H9 (cell line): ENCODE measurements at regions not wholly inside any gene's neighbourhood (a gene's known extent, or its start where the extent isn't known, plus 50 kb on each side); places are given as distances from the start of the nearest gene placed in this dataset.

Experiments used
- DNase-seq: peaks from one replicate; pipeline ENCODE4 v3.0.0-alpha.2; 2017
- H2AFZ ChIP-seq: one replicate; pipeline ENCODE4 v1.6.1; 2013; ENCODE audit warnings: mild to moderate bottlenecking, low read length, control low read depth, moderate library complexity
- H2AK5ac ChIP-seq: 2 replicates; pipeline ENCODE4 v1.6.1; 2013; ENCODE audit warnings: low read length, control low read depth, mixed read lengths; ENCODE audit not compliant: insufficient read length
- H2BK120ac ChIP-seq: one replicate; pipeline ENCODE4 v1.6.1; 2013; ENCODE audit warnings: low read depth, mild to moderate bottlenecking, low read length, control low read depth, inconsistent platforms; ENCODE audit not compliant: poor library complexity, severe bottlenecking
- H2BK12ac ChIP-seq: 2 replicates; pipeline ENCODE4 v1.6.1; 2013; ENCODE audit warnings: low read length, control low read depth, mixed read lengths, low read depth; ENCODE audit not compliant: insufficient read length
- H2BK15ac ChIP-seq: 2 replicates; pipeline ENCODE4 v1.6.1; 2013; ENCODE audit warnings: low read depth, low read length, control low read depth
- H2BK20ac ChIP-seq: one replicate; pipeline ENCODE4 v1.6.1; 2013; ENCODE audit warnings: low read depth, mild to moderate bottlenecking, low read length, control low read depth, inconsistent platforms; ENCODE audit not compliant: poor library complexity, severe bottlenecking
- H2BK5ac ChIP-seq: 2 replicates; pipeline ENCODE4 v1.6.1; 2013; ENCODE audit warnings: low read length, control low read depth, mixed read lengths; ENCODE audit not compliant: insufficient read length
- H3K14ac ChIP-seq: 2 replicates; pipeline ENCODE4 v1.6.1; 2013; ENCODE audit warnings: low read length, control low read depth; ENCODE audit not compliant: insufficient read depth
- H3K18ac ChIP-seq: 2 replicates; pipeline ENCODE4 v1.6.1; 2013; ENCODE audit warnings: low read depth, mild to moderate bottlenecking, mixed read lengths, low read length, control low read depth; ENCODE audit not compliant: insufficient read length
- H3K23ac ChIP-seq: 2 replicates; pipeline ENCODE4 v1.6.1; 2013; ENCODE audit warnings: low read length, control low read depth, mixed read lengths, low read depth; ENCODE audit not compliant: insufficient read length
- H3K23me2 ChIP-seq: 2 replicates; pipeline ENCODE4 v1.6.1; 2013; ENCODE audit warnings: low read depth, mild to moderate bottlenecking, mixed read lengths, low read length, control low read depth; ENCODE audit not compliant: insufficient read length, poor library complexity, severe bottlenecking
- H3K27ac ChIP-seq: 2 replicates; pipeline ENCODE4 v1.5.1; 2013; ENCODE audit warnings: low read length, control low read depth, mixed read lengths, low read depth; ENCODE audit not compliant: insufficient read length
- H3K27me3 ChIP-seq: 2 replicates; pipeline ENCODE4 v1.6.1; 2013; ENCODE audit warnings: low read length, control low read depth, inconsistent platforms; ENCODE audit not compliant: insufficient read depth
- H3K4ac ChIP-seq: 2 replicates; pipeline ENCODE4 v1.6.1; 2013; ENCODE audit warnings: low read depth, mild to moderate bottlenecking, control low read depth, inconsistent platforms, low read length, moderate library complexity
- H3K4me1 ChIP-seq: 2 replicates; pipeline ENCODE4 v1.6.1; 2013; ENCODE audit warnings: low read length, control low read depth, inconsistent platforms; ENCODE audit not compliant: insufficient read depth
- H3K4me2 ChIP-seq: 2 replicates; pipeline ENCODE4 v1.6.1; 2013; ENCODE audit warnings: low read length, control low read depth, mixed read lengths; ENCODE audit not compliant: insufficient read length, insufficient read depth
- H3K56ac ChIP-seq: 2 replicates; pipeline ENCODE4 v1.6.1; 2013; ENCODE audit warnings: low read depth, mild to moderate bottlenecking, mixed read lengths, low read length, control low read depth; ENCODE audit not compliant: insufficient read length
- H3K79me1 ChIP-seq: 2 replicates; pipeline ENCODE4 v1.6.1; 2013; ENCODE audit warnings: low read depth, mild to moderate bottlenecking, moderate library complexity, low read length, control low read depth, inconsistent platforms; ENCODE audit not compliant: insufficient read depth, poor library complexity, severe bottlenecking
- H3K79me2 ChIP-seq: 2 replicates; pipeline ENCODE4 v1.6.1; 2013; ENCODE audit warnings: low read length, control low read depth, inconsistent platforms; ENCODE audit not compliant: insufficient read depth
- H3K9ac ChIP-seq: 2 replicates; pipeline ENCODE4 v1.6.1; 2013; ENCODE audit warnings: low read length, control low read depth, mixed read lengths; ENCODE audit not compliant: insufficient read length; ENCODE audit errors: extremely low read depth
- H3K9me3 ChIP-seq: one replicate; pipeline ENCODE4 v1.6.1; 2013; ENCODE audit warnings: low read depth, low read length, inconsistent platforms; ENCODE audit not compliant: control insufficient read depth
- H3T11ph ChIP-seq: one replicate; pipeline ENCODE4 v1.6.1; 2013; ENCODE audit warnings: mild to moderate bottlenecking, low read length, control low read depth, inconsistent platforms
- H4K20me1 ChIP-seq: one replicate; pipeline ENCODE4 v1.6.1; 2013; ENCODE audit not compliant: control insufficient read depth, insufficient read length, insufficient read depth
- H4K5ac ChIP-seq: 2 replicates; pipeline ENCODE4 v1.6.1; 2013; ENCODE audit warnings: low read depth, mild to moderate bottlenecking, mixed read lengths, low read length, control low read depth; ENCODE audit not compliant: insufficient read length
- H4K8ac ChIP-seq: replicated peaks from 2 replicates; pipeline ENCODE4 v1.6.1; 2013; ENCODE audit warnings: low read length, control low read depth, mixed read lengths, low read depth; ENCODE audit not compliant: insufficient read length
- H4K91ac ChIP-seq: 2 replicates; pipeline ENCODE4 v1.6.1; 2013; ENCODE audit warnings: low read depth, mild to moderate bottlenecking, moderate library complexity, mixed read lengths, low read length, control low read depth; ENCODE audit not compliant: insufficient read length
- H3K27ac Mint-ChIP-seq, 3 experiments: 2 replicates in 2 of 3; 3 replicates in 1 of 3; pipeline ENCODE4 v1.8.0; 2020 to 2021; ENCODE audit warnings: mixed read lengths in 3 of 3, mild to moderate bottlenecking in 1 of 3, moderate library complexity in 1 of 3
- H3K27me3 Mint-ChIP-seq: 2 replicates; pipeline ENCODE4 v1.8.0; 2021; ENCODE audit warnings: low read depth, mild to moderate bottlenecking, moderate library complexity, mixed read lengths
- H3K36me3 Mint-ChIP-seq, 3 experiments: 2 replicates in 2 of 3; 3 replicates in 1 of 3; pipeline ENCODE4 v1.8.0; 2020 to 2021; ENCODE audit warnings: low read depth in 3 of 3, mixed read lengths in 3 of 3; ENCODE audit not compliant: insufficient read depth in 1 of 3
- H3K4me1 Mint-ChIP-seq, 2 experiments: 2 replicates each; pipeline ENCODE4 v1.8.0; 2020; ENCODE audit warnings: mixed read lengths in 2 of 2
- H3K4me3 Mint-ChIP-seq, 2 experiments: 2 replicates in 1 of 2; 3 replicates in 1 of 2; pipeline ENCODE4 v1.8.0; 2020 to 2021; ENCODE audit warnings: mild to moderate bottlenecking in 2 of 2, mixed read lengths in 2 of 2, moderate library complexity in 1 of 2
- H3K9me3 Mint-ChIP-seq, 2 experiments: 2 replicates in 1 of 2; 3 replicates in 1 of 2; pipeline ENCODE4 v1.8.0; 2020; ENCODE audit warnings: mild to moderate bottlenecking in 2 of 2, mixed read lengths in 2 of 2, moderate library complexity in 1 of 2
- CTCF ChIP-seq: fragments of 200-600 bp; sonication (generic); conservative IDR thresholded peaks from 3 replicates; pipeline ENCODE4 v1.8.0; 2021; ENCODE audit warnings: antibody characterized with exemption, mild to moderate bottlenecking
- WGBS: extraction: QIAGEN DNeasy Blood & Tissue Kit; methylation state at CpG from one replicate; pipeline ENCODE4 v1.1.7; 2013; ENCODE audit warnings: missing lambda C conversion rate, low lambda C conversion rate, mixed read lengths; ENCODE audit not compliant: insufficient read length; ENCODE audit errors: extremely low coverage; 5-methylcytosine and 5-hydroxymethylcytosine counted together

DNA sequence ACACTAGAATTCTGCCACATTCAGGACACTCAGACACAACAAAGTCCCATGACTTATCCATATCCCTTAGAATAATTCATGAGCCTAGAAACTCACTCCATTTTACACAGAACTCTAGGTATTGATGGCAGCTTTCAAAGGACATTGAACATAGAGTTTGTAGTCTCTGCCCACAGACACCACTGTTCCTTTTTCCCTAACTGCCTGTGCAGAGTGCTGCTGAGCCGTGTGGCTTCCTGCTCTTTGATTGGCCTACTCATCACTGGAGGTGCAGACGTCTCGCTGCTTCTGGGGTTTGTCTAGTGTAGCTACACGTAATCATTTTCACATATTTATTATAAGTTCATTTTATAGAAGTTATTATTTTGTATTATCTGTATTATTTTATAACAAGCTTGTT, 407.6 kb downstream of the PREX1 start:
- H3K27ac ChIP-seq, result no peak overlapping the region
- H3K56ac ChIP-seq, result no peak overlapping the region
- H3K79me2 ChIP-seq, result no peaks in the 10 kb centered on the region
- Mint-ChIP-seq H3K27ac (no peak overlapping the region), H3K36me3 (no peaks in the 10 kb centered on the region), H3K4me3 (no peak overlapping the region), H3K4me1 (peaks cover 4 to 7% of the 10 kb centered on the region in 2 experiments), H3K27me3 (no peaks in the 10 kb centered on the region), H3K9me3 (no peaks in the 10 kb centered on the region)
- H2AK5ac ChIP-seq, result no peak overlapping the region
- no peak overlapping the region for H4K8ac ChIP-seq
- no peaks in the 10 kb centered on the region for H3K23me2 ChIP-seq
- no peaks in the 10 kb centered on the region for H3K27me3 ChIP-seq
- no peak overlapping the region for H3T11ph ChIP-seq
- no peak overlapping the region for H4K5ac ChIP-seq
- H3K23ac ChIP-seq, result no peak overlapping the region
- no peaks in the 10 kb centered on the region for H3K4me1 ChIP-seq
- no peak overlapping the region for H3K14ac ChIP-seq
- H4K20me1 ChIP-seq, result no peaks in the 10 kb centered on the region
- H2BK120ac ChIP-seq, result no peak overlapping the region
- no peak overlapping the region for H3K18ac ChIP-seq
- H3K79me1 ChIP-seq, result no peaks in the 10 kb centered on the region
- no peak overlapping the region for H3K9ac ChIP-seq
- no peak overlapping the region for H3K4ac ChIP-seq
- no peak for DNase-seq
- H2BK15ac ChIP-seq, result no peak overlapping the region
- no peak overlapping the region for H2BK20ac ChIP-seq
- no peak overlapping the region for H2BK5ac ChIP-seq
- TF ChIP-seq CTCF, result no peak
- no peak overlapping the region for H4K91ac ChIP-seq
- WGBS, result no CpG with 5 or more reads among the region's 4 CpGs
- H2BK12ac ChIP-seq, result no peak overlapping the region
- H2AFZ ChIP-seq, result no peak overlapping the region
- H3K9me3 ChIP-seq, result no peaks in the 10 kb centered on the region
- no peak overlapping the region for H3K4me2 ChIP-seq
